ENCODE measurements at regions not wholly inside any gene's neighbourhood (a gene's known extent, or its start where the extent isn't known, plus 50 kb on each side); places are given as distances from the start of the nearest gene placed in this dataset.

- TF ChIP-seq CTCF (IDR thresholded peaks at IDR 0.05; ENCODE audit: control insufficient read depth, insufficient read depth, low read depth, low read length, missing control alignments): no peak
- no peak overlapping the region for H3K4me3 ChIP-seq (ENCODE audit: control insufficient read depth, low read depth, low read length)
- no peak for DNase-seq (ENCODE audit: low read depth)
Observed at GRCh38 chr3:77976079-77976478, 936.2 kb downstream of the ROBO2 start.

- no peak for TF ChIP-seq CTCF (IDR thresholded peaks at IDR 0.05; ENCODE audit: control insufficient read depth, insufficient read depth, low read depth, low read length, missing control alignments)
- no peak for DNase-seq (ENCODE audit: low read depth)
- no peak overlapping the region for H3K4me3 ChIP-seq (ENCODE audit: control insufficient read depth, low read depth, low read length)
Observed at GRCh38 chr3:78003090-78003489, 963.2 kb downstream of the ROBO2 start.

- TF ChIP-seq CTCF (IDR thresholded peaks at IDR 0.05; ENCODE audit: control insufficient read depth, insufficient read depth, low read depth, low read length, missing control alignments): no peak
- H3K4me3 ChIP-seq (ENCODE audit: control insufficient read depth, low read depth, low read length): no peak overlapping the region
- DNase-seq (ENCODE audit: low read depth): no peak
Observed at GRCh38 chr3:78004571-78004970, 964.7 kb downstream of the ROBO2 start.

GRCh38 chr3:78013653-78014052, 973.8 kb downstream of the ROBO2 start:
- no peak for DNase-seq (ENCODE audit: low read depth)

GRCh38 chr3:78015856-78016255, 976.0 kb downstream of the ROBO2 start:
- DNase-seq (ENCODE audit: low read depth): no peak
- no peak overlapping the region for H3K4me3 ChIP-seq (ENCODE audit: control insufficient read depth, low read depth, low read length)
- TF ChIP-seq CTCF (IDR thresholded peaks at IDR 0.05; ENCODE audit: control insufficient read depth, insufficient read depth, low read depth, low read length, missing control alignments): no peak

More at GRCh38 chr3:78013653-78014052, 973.8 kb downstream of the ROBO2 start:
- TF ChIP-seq CTCF (IDR thresholded peaks at IDR 0.05; ENCODE audit: control insufficient read depth, insufficient read depth, low read depth, low read length, missing control alignments): no peak
- H3K4me3 ChIP-seq (ENCODE audit: control insufficient read depth, low read depth, low read length): no peak overlapping the region

- H3K4me3 ChIP-seq (ENCODE audit: control insufficient read depth, low read depth, low read length): no peak overlapping the region
- TF ChIP-seq CTCF (IDR thresholded peaks at IDR 0.05; ENCODE audit: control insufficient read depth, insufficient read depth, low read depth, low read length, missing control alignments): no peak
- no peak for DNase-seq (ENCODE audit: low read depth)
Observed at GRCh38 chr3:78021710-78022109, 981.8 kb downstream of the ROBO2 start.

- no peak for DNase-seq (ENCODE audit: low read depth)
- TF ChIP-seq CTCF (IDR thresholded peaks at IDR 0.05; ENCODE audit: control insufficient read depth, insufficient read depth, low read depth, low read length, missing control alignments): no peak
- no peak overlapping the region for H3K4me3 ChIP-seq (ENCODE audit: control insufficient read depth, low read depth, low read length)
Observed at GRCh38 chr3:78022232-78022631, 982.3 kb downstream of the ROBO2 start.

All from AG09309 (cell line).